HG02970 (cell line): ENCODE measurements at regions not wholly inside any gene's neighbourhood (a gene's known extent, or its start where the extent isn't known, plus 50 kb on each side); places are given as distances from the start of the nearest gene placed in this dataset.
"Not testable (repeated sequence)": the region's sequence is repeated elsewhere in the genome, so short reads cannot be mapped to it uniquely, and the experiment has no call there.

ENCODE experiments used
- ATAC-seq: cut with Tn5 transposase; IDR thresholded peaks from one replicate; pipeline ENCODE4 v1.9.1; 2021; ENCODE audit warnings: mild to moderate bottlenecking, moderate library complexity, moderate number of reproducible peaks; ENCODE audit not compliant: unreplicated experiment, low FRiP score

DNA sequence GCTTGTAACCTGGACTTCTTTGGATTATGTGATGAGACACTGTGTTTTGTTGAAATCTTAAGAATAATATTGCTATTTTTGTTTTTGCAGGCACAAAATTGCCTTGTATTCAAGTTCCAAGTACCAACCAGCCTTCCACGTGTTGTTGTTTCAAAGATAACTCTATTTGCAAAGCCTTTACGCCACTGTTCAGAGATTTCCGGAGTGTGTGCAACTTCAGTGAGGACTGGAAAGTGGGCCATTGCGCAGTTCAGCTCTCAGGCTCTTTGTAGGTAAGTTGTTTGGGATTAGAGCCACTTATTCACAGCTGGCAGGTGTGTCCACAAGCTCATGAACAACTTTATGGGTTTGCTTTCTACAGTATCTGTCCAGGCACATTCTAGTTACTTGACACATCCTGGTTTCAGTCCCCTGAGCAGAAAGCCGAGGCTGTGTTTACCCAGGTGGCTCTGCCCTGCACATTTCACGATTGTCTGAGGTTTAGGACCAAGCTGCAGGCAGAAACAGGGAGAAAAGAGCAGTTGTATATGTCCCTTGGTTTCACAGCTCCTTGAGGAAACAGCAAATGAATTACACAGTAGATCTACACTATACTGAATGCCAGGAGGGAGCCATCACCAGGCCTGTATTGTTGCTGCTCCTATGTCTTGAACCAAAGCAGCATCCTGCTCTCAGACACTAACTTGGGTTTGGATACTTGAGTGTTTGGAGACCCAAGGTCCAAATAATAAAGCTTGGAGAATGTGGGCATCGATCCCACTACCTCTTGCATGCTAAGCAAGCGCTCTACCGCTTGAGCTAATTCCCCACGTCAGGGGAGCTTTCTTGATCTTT is 136.1 kb upstream of the ZNF322 start:
- not testable (repeated sequence) for ATAC-seq

DNA sequence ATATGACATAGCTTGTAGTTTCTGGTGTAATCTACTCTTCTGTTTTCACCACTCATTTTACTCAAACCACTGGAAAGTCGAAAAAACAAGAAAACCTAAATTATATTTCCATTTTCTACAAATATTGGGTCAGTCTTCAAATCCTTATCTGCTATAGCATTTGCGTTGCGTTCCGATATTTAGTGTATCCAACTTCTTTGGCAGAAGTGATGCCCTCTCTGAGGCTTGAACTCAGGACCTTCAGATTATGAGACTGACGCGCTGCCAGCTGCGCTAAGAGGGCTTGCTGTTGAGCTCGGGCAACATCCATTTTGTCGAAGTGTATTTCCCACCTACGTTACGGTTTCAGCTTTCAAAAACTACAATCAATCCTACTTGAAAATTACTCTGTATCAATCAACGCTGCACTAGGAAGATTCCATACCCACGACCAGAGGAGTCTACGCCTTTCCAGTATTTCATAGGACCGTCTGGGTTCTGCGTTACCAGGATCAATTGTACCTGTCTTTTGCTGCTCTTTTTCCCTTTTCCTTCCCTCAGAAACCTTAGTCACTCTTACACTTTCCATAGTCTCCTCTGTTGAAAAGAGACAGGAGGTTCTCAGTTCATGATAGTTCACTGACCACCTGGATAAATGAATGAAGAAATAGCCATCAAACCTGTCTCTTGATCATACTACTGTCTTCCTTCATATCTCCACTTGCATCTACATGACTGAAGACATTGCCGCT is 140.5 kb upstream of the ZNF322 start:
- not testable (repeated sequence) for ATAC-seq

DNA sequence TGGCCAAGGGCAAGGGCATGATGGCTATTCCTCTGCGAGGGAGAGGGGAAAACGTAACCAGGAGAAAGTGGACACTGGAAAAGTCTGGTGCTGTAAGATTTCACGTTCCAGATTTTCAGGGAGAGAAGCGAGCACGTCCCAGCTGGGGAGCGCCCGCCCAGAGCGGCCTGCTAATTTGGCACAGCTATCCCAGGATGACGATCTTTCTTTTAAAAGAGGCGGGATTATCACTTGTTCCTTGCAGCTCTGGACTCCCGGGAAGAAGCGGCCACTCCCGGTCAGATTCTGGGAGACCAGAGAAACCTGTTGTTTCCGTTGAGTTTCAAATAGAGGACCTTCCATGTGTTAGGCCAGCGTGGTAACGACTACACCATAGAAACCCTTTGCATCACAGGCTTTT is 144.2 kb upstream of the ZNF322 start:
- not testable (repeated sequence) for ATAC-seq

DNA sequence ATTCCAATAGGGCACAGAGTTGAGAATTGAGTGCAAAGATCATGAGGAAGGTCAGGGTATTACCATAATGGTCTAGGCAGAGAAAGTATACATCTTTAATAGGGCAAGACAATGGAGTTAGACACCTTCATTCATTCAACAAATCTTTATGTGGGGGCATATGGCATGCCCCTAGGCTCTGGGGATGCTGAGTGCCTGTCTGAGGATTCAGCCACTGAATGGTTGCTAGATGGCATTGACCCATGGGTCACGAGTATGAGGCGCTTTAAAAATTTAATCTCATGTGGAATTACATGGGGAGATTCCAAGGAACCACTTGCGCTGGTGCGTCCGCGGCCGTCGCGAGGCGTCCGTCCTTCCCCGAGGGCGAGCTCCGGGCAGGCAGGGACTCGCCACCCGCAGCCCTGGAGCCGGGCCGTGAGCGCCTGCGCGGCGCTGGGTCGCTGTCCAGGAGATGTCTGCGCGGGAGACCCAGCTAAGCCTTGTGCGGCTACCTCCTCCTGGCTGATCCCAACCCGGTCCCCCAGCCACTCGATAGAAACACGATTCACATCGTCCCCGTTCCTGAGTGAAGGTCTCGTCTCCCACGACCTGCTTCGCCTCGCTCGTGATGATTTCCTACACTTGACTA is 152.1 kb upstream of the ZNF322 start:
- not testable (repeated sequence) for ATAC-seq

DNA sequence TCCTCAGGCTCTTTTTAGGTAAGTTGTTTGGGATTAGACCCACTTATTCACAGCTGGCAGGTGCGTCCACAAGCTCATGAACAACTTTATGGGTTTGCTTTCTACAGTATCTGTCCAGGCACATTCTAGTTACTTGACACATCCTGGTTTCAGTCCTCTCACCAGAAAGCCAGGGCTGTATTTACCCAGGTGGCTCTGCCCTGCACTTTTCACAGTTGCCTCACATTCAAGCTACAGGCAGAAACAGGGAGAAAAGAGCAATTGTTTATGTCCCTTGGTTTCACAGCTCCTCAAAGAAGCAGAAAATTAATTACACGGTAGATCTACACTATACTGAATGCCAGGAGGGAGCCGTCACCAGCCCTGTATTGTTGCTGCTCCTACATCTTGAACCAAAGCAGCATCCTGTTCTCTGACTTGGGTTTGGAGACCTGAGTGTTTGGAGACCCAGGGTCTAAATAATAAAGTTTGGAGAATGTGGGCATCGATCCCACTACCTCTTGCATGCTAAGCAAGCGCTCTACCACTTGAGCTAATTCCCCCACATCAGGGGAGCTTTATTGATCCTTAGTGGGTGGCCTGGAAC is 159.2 kb upstream of the ZNF322 start:
- ATAC-seq: not testable (repeated sequence)

DNA sequence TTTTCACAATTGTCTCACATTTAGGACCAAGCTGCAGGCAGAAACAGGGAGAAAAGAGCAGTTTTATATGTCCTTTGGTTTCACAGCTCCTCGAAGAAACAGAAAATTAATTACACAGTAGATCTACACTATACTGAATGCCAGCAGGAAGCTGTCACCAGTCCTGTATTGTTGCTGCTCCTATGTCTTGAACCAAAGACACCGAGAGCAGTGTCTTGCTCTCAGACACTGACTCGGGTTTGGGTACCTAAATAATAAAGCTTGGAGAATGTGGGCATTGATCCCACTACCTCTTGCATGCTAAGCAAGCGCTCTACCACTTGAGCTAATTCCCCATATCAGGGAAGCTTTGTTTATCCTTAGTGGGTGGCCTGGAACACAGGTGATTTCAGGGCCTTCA is 168.4 kb upstream of the ZNF322 start:
- ATAC-seq: not testable (repeated sequence)

DNA sequence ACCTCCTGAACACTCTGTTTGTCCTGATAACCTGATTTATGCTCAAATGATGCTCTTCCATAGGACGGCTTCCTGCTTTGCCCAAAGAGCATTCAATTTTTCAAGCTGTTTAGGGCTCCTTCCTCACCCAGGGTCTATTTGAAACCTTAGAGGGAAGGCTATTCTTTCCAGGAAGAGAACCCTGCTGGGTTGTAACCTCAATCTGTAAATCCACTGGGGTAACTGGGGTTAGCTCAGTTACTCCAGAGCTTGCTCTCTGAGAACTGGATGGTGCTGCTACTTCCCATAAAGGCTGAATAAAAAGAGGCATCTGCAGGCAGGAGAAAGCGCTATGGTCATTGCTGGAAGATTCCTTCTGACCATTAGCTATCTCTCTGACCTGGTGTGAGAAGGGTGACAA is 169.9 kb upstream of the ZNF322 start:
- not testable (repeated sequence) for ATAC-seq

DNA sequence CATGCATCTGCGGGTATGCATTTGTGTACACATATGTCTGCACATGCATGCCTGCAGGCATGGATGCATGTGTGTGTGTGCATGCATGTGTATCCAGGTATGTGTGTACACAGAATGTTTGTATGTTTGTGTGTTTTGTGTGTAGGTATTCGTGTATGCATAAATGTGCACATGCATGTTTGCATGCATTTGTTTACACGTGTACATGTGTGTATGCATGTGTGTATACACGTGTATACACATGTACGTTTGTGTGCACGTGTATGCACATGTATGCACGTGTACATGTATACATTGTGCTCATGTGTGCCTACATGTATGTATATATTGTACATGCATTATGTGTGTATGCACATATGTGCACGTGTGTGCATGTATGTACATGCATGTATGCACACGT is 171.4 kb upstream of the ZNF322 start:
- not testable (repeated sequence) for ATAC-seq

DNA sequence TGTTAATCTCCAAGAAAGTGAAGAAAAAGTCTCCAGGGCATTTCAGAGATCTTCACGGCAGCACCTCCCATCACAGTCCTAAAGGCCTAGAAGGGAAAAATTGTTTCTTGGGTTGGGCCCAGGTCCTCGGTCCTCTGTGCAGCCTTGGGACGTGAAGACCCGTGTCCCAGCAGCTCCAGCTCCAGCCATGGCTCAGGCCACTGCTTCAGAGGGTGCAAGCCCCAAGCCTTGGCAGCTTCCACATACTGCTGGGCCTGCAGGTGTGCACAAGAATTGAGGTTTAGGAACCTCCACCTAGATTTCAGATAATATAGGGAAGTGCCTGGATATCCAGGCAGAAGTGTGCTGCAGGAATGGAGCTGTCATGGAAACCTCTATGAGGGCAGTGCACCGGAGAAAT is 176.2 kb upstream of the ZNF322 start:
- not testable (repeated sequence) for ATAC-seq

DNA sequence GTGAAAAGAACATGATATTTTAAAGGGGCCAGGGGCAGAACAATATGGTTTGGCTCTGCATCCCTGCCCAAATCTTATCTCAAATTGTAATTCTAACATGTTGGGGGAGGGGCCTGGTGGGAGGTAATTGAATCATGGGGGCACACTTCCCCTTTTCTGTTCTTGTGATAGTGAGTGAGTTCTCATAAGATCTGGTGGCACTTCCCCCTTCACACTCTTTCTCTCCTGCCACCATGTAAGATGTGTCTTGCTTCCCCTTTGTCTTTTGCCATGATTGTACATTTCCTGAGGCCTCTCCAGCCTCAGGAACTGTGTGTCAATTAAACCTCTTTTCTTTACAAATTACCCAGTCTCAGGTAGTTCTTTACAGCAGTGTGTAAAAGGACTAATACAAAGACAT is 177.1 kb upstream of the ZNF322 start:
- ATAC-seq: not testable (repeated sequence)

DNA sequence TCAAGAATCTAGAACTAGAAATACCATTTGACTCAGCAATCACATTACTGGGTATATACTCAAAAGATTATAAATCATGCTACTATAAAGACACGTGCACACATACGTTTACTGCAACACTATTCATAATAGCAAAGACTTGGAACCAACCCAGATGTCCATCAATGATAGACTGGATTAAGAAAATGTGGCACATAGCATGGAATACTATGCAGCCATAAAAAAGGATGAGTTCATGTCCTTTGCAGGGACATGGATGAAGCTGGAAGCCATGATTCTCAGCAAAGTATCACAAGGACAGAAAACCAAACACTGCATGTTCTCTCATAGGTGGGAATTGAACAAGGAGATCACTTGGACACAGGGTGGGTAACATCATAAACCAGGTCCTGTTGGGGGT is 185.3 kb upstream of the ZNF322 start:
- not testable (repeated sequence) for ATAC-seq

DNA sequence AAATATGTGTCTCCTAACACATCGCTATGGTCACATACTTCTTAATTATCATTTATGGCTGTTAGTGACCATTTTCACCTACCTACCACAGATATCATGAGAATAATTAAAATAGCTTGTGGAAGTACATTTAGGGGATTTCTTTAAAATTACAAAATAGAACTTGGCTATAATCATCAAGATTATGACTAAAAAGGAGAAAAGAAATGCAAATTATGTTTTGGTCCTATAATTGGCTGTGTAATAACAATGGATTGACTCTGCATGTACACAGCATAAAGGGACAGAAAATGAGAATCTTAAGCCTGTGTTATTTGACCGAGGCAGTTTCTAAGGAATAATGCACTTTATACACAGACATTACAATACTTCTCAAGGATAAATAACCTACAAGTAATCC is 197.7 kb upstream of the ZNF322 start:
- ATAC-seq: not testable (repeated sequence)

DNA sequence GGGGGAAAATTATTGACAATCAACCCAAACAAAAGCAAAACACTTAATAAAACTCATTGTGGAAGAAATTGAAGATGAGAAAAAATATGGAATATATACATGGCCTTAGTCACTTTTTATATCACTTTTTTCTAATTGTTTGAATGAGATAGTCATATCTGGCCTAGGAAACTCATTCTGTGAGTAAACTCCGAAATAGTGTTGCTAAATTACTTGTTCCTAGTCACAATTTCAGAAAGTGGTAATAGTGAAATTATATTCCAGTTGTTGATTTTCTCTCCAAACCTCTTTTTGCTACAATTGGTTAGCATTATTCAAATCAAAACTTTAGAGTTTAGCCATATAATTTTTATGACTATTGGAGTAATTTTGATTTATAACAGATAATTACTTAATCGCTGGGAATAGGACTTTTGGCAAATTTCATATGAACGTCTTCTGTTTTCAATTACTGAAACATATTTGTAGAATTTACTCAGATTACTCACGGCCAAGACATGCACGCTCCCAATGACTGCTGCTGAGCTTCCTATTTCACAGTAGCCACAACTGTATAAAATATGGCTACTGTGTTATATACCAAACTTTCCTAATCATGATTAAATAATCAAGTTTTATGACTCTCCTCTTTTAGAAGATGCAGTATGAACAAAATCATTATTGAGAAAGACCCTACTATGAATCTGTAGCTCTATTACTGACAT is 199.7 kb upstream of the ZNF322 start:
- ATAC-seq: not testable (repeated sequence)

DNA sequence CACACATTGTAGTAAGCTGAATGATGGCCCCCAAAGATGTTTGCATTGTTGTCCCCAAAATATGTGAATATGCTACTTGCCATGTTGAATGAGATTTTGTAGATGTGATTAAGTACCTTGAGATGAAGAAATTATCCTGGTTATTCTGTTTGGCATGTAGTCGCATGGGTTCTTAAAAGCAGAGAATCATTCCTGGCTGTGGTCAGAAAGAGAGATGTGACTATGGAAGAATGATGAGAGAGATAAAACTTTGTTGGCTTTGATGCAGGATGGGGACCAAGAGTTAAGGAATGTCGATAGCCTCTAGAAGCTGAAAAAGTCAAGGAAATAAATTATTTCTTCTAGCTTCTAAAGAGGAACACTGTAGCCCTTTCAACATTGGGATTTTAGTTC is 200.2 kb upstream of the ZNF322 start:
- not testable (repeated sequence) for ATAC-seq

DNA sequence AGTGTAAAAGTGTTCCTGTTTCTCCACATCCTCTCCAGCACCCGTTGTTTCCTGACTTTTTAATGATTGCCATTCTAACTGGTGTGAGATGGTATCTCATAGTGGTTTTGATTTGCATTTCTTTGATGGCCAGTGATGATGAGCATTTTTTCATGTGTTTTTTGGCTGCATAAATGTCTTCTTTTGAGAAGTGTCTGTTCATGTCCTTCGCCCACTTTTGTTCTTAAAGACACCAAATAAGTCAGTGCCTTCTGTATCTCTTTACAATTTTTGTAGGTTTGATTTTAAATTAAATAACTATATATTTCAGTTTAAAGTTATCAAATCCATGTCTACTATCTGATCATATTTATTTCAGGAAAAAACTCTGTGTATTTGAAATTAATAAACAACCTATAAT is 202.4 kb upstream of the ZNF322 start:
- ATAC-seq: not testable (repeated sequence)

DNA sequence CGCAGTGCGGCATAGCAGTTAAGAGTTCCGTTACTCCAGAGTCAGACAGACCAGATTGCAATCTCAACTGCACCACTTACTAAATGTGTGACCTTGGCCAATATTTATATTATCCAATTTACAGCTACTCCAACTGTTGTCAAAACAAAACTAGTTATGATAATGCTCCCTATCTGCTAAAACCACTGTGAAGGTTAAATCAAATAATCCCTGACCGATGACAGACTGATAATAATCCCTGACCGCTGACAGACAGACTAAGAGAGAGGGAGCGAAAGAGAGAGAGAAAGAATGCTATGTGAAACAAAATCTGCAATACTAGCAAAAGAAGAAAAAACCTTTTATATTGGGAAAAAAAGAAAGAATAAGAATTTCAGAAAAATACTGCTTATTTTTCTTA is 204.1 kb upstream of the ZNF322 start:
- not testable (repeated sequence) for ATAC-seq

DNA sequence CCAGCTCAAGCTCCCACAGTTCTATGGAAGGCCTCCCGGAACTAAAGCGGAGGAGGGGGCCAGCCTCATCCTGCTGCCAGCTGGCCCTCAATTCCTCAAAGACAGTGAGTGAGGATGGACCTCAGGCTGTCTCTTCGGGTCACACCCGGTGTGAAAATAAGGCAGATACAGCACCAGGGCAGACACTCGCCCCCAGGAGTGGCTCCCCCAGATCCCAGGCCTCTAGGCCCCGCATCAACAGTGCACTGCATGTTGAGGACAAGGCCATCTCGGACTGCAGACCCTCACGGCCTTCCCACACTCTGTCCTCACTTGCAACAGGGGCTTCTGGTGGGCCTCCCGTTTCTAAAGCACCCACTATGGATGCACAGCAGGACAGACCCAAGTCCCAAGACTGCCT is 239.2 kb upstream of the ZNF322 start:
- ATAC-seq: not testable (repeated sequence)

DNA sequence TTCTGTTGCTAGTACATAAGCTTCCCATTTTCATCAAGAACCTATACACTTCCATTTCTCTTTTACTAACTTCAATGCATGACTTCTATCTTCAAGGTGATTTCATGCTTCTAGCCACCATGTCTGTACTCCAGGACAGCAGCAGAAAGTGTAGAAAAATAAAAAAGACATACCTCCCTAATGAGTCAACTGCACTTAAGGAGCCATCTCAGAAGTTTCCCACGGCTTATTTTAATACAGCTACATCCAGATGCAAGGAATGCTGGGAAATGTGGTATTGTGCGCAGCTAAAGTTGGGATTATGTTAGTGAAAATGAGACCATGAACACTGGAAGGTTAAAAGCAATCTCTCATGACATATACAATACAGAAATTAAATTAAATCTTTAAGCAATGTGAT is 264.7 kb upstream of the ZNF322 start:
- ATAC-seq: not testable (repeated sequence)

DNA sequence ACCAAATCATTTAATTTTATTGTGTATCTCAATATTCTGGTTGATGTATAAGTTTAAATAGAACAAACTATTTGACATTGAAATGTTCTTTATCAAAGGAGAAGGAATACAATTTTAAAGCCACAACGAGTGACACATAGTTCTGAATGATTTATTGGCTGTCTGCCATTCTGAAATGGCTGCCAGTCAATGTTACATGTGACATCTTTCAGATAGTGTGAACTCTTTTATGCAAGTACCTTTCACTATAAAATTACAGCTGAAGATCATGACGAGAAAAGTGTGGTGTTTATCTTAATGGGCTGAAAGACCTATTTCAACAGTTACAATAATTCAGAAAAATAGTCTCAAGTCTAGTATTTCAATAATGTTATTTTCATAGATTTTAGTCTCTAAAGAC is 268.6 kb upstream of the ZNF322 start:
- ATAC-seq: not testable (repeated sequence)

DNA sequence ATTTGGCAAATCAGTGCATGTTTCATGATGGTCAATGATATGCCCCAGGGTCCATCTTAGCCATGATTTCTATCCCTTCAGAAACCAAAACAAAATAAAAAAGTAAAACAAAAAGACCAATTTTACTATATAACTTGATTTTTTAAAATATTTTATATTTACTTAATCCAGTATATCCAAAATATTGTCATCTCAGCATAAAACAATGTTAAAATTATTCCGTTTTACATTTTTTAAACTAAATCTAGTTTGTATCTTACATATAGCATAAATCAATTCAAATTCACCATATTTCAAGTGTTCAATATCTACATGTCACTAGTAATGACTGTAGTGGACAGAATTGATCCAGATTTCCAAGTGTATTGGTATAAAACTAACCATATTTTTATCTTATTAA is 277.7 kb upstream of the ZNF322 start:
- not testable (repeated sequence) for ATAC-seq
